Muscle of arm (tissue), 1 donor: ENCODE measurements at regions not wholly inside any gene's neighbourhood (a gene's known extent, or its start where the extent isn't known, plus 50 kb on each side); places are given as distances from the start of the nearest gene placed in this dataset.

Source experiments
- DNase-seq: peaks from one replicate; pipeline ENCODE4 v3.0.0-alpha.2; 2013

DNA sequence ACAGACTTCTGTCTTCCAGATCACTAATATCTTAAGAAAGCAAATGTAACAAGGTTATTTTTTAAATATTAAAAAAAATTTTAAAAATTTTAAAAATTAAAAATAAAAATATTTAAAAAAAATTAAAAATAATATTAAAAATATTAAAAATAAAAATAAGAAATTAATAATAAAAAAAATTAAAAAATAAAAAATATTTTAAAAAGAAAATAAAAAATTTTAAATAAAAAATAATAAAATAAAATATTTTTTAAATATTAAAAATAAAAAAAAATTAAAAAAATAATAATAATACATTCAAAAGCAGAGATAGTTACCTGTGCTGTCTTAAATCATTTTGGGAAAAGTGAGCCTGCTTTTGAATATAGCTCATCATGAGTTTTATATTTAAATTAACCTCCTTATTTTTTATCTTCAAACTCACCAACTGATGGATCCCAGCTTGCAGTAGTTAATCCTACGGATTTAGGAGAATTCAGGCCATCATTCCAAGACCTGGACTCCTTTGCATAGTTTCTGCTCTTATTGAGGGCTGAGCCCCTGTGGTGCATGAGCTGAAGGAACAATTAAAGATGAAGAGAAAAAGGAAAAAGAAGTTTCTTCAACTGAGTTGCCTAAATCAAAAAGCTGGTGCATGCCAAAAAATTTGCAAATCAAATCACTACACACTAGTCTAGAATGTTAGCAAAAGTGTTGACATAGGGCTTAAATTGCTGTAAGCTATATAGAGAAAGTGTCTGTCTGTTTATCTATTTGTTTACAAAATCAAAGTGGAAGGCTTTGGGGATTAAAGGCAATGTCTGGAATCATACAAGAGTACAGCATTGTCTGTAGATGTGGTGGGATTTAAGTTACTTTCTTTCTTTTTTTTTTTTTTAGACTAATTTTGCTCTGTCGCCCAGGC, 50.5 kb upstream of the ZNF438 start:
- no peak for DNase-seq

DNA sequence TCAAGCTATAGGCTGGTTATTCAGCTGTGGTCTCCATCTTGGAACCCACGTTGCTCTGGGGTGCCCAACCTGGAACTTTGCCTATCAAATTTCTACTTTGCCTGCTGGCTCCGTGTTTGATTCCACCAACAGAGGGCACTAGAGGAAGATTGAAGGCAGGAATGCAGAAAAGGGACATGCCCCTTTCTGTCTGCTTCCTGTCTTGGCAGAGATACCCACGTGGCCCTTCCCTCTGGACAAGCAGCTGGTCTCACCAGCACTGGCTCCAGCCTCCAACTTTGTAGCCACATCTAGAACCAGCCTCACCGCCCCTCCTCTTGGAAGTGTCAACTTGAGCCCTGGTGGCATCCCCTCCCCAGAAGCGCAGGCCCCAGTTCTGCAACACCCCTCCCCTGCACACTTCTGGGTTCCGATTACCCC, 52.1 kb upstream of the ZNF438 start:
- no peak for DNase-seq

DNA sequence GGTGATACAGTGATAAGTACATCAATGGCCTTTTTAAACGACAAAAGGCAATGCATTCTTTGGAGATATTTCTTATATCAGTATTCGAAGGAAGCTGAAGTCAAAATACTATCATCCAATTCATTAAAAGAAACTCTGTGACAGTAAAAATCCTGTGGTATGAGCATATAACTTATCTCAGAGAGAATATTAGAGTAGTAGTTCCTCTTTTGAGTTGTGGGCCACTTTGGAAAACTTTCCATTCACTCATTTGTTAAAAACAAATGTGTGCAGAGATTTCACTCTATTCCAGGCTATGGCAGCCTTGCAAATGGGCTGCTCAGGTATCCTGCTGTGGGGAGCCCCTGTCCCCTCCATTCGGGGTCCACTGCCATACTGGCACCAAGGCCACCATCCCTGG, 55.3 kb upstream of the ZNF438 start:
- DNase-seq = no peak

DNA sequence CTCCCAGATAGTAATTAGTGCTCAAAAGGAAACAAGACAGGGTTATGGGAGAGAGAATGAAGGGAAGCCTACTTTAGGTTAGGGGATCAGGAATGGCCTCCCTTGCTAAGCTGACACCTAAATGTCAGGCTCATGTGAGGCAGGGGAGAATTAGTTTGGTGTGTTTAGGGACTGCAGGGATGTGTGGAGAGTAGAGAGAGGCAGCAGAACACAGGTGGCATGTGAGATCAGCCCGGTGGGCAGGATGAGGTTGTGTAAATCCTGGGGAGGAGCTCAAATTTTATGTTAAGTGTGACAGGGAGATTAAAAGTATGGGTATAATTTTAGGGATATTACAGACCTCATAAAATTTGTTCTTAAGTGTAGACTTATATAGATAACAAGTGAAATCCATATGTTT, 56.2 kb upstream of the ZNF438 start:
- no peak for DNase-seq

DNA sequence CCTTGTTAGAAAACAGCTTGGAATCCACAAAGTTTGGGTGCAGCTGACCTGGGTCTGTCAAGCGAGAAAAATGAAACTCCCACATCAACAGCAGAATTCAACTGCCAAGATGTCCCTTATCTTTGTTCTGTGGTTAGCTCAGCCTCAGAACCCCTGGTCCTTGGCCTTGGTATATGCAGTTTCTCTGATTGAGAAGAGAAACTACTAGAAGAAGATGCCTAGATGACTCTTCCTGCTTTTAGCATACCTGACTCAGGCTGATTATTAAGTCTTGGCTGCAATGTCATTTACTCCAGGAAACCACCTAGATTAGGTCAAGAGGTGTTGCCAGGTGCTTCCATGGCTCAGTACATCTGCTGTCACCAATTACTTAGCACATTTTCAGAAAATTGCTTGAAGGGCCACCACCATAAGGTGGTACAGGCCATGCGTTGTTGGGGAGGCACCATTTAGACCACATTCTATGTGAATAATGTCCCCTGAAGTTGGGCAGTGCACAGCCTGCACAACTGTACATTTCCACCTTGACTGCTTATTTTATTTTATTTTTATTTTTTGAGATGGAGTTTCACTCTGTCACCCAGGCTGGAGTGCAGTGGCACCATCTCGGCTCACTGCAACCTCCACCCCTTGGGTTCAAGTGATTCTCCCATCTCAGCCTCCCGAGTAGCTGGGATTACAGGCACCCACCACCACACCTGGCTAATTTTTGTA, 59.4 kb upstream of the ZNF438 start:
- DNase-seq = no peak

DNA sequence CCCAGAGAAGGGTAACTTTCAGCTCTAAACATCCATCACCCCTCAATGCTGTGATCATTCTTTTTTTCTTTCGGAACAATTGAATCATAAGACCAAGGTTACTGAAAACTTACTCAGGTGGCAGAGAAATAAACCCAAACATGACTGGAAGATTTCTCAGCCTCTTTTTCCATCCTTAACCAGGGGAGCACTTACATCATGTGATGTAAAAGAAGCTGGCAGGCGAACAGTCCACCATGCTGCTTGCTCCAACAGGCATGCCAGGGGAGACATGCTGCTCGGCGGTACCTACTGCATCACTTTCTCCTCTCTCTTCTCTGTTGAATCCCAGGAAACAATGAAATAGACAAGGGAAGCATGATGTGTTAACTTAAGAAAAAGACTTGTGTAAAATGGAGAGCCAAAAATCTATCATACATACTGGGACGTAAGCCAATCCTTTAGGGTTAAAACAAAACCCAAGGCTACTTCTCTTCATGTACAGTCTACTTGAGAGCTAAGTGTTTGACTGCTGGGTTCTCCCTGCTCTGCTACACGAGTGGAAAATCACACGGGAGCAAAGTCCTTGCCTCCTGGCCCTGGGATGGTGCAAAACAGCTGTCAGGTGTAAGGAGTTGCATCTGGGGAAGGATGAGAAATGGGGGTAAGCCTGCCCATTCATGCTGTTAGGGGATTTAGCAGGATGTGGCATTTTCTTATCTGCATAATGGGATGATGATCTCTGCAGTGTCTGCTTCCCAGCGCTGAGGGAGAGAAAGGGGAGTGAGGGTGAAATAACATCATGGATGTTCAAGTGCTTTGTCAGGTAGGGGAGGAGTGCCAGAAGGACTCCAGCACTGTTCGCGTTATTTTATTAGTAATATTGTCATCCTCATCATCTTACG, 64.3 kb upstream of the ZNF438 start:
- DNase-seq = no peak

DNA sequence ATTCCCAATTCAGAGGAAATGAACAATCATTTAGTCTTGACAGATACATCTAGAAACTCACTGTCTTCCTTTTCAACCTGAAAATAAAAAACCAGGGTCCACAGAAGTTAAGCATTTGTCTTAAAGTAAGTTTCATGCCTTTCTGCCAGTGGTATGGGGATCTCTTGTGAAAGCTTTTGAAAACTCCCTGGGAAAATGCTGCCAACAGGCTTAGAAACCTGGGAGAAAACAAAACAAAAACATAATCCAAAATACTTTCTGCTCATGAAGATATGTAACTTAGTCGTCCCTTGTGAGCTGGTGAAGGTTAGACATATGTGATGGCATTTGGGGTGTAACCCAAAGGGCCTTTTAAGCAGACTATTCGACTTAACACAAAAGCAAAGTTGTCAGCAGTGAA, 66.4 kb upstream of the ZNF438 start:
- peak; percentile 48 for DNase-seq

DNA sequence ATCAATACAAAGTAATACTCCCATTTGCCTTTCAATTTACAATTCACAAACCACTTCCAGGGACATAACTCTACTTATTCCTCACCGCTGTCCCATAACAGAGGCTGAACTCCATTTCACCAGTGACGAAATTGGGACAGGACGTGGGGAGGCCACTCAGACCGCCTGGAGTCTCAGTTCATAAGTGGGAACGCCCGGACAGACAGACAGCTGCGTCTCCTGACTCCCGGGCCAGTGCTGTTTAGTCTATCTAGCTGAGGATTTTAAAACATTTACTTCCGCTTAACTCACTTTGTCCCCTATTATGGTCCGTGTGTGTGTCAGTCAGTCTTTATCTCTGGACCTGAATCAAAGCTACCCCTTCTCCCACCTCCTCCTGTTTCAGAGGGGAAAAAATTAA, 67.4 kb upstream of the ZNF438 start:
- DNase-seq = peak; percentile 31

DNA sequence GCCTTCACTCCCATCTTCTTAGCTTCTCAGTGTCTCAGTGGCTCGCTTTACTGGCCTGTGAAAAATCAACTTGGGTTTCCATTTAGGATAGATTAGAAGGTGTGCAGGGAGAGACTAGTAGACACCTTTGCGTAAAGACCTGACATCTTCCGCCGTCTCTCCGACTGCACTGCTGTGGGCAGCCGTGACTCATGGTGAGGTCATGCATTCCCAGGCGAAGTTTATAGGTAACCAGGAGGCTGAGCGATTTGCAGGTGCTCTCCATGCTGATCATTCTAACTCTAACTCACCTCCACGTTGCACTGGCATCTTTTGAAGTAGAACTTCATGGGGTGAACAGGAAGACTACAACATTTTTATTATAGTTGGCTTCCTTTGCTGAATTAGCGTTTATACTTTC, 68.0 kb upstream of the ZNF438 start:
- DNase-seq = no peak

DNA sequence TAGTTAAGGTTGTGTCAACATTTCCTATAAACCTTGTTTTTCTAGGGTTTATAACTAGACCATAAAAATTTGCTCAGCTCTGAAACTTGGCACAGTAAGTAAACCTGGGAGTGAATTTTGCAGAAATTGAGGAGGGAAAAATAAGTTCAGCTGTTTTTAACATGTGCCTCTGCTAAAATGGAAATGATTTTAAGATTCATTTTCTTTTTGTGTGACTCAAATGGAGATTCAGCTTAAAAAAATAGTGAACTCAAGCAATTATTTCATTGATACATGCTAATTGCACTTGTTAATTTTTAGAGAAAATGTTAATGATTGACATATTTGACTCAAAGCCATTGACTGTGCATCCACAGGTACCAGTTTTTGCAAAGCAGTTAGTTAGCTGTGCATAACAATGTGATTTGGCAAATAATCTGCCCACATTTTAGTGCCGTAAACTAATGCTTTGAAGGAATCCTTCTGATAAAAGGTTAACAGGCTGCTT, 68.5 kb upstream of the ZNF438 start:
- no peak for DNase-seq

DNA sequence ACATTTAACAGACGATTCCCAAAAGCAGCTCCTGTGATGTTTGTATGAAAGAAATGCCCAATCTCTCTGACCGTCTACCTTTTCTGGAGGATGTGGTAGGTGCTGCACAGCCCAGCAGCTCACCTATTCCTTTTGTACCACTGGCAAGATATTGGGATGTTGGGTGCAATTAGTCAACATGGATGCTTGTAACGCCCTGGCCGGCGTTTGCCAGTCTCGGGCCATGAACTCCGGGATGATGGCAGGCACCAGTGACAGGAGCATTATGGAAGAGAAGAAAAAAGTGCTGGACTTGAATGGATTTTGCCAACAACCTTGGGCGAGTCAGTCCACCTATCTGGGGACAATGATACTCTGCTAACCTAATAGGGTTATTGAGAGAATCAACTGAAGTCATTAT, 69.0 kb upstream of the ZNF438 start:
- no peak for DNase-seq

DNA sequence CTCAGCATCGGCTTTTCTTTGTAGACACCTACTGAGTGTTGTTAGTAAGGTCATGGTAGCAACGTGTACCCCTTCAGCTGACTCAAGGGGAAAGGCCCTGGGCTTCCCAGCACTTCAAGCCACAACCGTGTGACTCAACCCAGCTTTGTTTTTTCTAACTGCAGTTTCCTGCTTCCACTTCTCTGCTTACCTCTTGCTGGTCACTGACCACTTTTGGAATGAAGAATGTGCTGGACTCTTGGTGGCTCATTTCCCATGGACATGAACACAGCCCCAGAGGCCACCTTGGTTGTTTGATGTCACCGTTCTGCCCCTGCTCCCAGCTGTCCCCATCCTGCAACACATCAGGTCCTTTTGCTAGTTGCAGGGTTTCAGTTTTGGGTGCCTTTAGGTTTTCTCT, 69.5 kb upstream of the ZNF438 start:
- DNase-seq = no peak

DNA sequence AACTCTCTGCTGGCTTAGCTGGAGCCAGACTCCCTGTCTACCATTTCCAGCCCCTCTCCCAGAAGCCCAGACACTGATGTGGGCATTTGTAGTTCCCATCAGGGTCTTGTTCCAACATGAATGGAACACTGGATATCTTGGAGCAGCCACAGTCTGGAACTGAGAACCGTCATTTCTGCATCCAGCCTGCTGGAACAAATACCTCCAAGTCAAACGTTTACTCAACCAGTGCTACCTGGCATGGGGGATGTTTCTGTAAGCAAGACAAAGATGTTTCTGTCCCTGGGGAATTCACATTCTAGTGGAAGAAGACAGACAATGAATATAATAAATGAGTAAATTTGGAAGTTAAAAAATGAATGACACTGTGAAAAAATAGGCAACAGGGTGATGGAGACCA, 70.8 kb upstream of the ZNF438 start:
- DNase-seq = no peak

DNA sequence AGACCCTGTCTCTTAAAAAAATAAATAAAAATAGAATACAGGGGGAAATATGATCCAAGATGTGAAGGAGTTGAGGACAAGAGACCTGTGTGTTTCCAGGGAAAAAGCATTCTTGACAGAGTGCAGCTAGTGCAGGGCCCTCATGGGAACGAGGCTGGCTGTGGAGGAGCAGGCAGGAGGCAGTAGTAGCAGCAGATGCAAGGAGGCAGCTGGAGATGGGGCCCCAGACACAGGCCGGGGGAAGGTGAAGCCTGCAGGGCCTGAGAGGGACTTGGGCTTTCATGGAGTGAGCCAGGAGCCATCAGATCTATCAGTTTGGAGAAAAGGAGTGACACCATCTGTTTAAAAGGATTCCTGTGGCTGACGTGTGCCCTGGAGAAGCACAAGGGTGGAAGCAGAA, 71.4 kb upstream of the ZNF438 start:
- peak; percentile 43 for DNase-seq

DNA sequence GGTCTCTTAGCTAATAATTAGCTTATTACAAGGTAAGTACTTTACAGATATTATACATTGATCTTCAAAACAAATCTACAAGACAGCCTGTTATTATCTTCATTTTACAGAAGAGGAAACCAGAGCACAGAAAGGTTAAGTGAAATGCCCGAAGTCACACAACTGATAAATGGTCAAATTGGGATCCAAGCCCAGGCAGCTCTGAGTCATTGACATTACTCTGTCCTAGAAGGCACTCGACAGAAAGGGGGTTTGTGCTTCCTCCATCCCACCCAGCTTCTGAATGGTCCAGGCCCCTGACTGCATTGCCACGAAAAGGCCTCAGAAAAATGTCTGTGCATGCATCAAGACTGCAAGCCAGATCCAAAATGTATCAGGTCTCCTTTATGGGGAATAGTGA, 81.3 kb upstream of the ZNF438 start:
- DNase-seq = no peak

DNA sequence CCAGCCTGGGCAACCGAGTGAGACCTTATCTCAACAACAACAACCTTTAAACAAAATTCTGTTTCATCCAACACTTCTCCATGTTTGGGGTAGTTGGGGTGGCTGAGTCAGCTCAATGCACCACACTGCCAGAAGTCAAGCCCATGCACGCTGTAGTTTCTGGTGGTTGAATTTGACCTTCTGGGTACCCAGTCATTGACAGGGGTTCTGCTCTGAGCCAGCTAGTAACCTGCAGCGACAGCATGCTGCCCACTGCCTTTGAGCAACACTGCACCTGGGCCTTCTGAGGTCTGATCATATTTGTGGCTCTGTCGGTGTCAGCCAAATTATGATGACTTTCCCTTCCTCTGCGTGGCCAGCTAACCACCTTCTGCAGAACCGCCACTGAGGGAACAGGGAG, 84.6 kb upstream of the ZNF438 start:
- DNase-seq = no peak

DNA sequence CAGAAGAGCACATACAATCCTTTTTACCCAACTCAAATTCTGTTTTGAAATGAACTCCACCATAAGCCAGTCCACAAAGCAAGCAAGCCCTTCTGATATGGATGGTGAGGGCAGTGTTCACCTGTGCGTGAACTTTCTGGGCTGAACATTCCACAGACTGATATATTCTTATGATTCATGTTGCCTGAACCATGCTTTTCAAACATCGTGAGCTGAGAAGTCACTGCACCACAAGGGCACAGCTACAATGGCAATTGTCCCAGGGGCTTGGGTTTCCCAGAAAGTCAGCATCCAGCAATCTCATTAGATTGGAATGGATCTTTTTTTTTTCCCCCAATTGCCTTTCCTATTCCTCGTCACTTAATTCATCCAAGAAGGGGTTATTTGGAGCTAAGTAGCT, 86.9 kb upstream of the ZNF438 start:
- no peak for DNase-seq

DNA sequence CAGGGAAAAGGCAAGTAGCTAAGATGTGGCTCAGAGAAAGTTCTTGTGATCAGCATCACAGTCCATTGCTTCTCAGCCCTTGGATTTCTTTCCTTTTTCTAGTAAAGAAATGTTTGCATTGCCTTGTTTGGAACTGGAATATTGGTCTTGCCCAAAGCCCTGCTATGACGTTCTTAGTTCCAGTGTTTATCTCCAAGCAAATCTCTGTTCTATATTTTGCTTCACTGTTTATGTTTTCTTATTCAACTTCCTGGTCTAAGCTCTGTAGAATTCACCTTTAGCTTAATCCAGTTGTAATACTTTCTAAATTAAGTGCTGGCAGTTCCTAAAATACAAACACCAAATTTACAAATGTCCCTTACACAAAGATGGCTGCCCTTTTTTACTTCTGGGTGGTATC, 88.7 kb upstream of the ZNF438 start:
- DNase-seq = no peak

DNA sequence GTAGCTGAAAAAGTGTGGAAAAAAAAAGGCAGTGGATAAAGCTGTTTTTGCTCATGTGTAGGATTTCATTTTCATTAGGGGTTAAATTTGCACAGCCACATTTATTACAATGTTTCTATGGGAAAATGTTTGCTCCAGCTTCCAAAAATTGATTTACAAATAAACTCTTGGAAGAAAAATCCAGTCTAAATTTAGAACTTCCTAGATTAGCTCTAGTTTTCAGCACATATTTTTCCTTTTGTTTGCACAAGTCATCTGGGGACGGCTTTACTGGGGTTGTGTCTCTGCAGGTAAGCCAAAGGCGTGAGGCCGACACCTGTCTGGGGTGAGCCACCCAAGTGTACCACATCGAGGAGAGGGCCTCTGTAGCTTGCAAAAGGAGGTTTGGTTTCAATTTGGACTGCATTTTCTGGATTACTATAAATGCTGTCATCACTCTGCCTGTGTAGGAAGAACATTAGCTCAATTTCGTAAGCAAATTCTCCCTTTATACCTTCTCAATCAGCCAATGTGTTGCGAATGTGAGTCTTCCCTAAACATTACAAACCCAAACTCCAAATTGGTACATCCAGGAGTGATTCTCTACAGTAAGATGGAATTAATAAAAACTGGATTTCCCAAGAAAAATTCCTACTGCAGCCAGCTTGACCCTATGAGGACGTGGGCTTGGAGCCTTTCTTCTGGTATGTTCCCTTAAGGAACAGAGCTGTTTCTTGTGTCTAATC, 89.5 kb upstream of the ZNF438 start:
- no peak for DNase-seq

DNA sequence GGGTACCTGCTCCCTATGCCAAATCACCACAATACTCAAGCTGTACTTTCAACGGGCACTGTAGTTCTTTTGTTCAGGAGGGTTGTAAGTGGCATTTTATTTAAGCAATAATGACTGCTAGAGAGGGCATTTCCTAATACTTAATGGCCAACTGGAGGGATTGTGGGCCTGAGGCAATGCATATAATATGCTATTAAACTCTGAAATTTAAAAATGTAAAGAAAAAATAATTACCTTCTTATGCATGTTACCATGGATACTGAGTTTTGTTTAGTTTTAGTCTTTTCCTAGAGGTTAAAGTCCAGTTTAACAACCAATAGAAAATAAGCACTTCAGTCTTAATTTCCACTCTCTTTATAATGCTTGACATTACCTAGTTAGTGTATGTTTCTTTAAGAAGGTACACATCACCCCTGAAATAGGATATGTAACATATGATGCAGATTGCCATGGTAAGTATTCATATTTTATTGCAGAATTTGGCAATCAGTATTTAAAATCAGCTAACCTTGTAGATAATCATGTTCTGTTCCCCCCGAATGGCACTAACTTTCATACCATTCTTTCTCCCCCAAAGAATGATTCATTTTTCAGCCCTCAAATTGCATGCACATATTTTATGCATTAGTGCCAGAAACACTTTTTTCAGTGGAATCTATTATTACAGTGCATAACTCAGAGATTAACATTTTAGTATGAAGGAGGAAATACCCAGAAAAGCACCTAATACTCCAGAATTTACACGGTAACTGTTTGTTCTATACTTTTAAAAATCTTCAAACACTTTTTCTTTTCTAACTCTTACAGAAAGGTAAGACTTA, 90.3 kb upstream of the ZNF438 start:
- DNase-seq = no peak

DNA sequence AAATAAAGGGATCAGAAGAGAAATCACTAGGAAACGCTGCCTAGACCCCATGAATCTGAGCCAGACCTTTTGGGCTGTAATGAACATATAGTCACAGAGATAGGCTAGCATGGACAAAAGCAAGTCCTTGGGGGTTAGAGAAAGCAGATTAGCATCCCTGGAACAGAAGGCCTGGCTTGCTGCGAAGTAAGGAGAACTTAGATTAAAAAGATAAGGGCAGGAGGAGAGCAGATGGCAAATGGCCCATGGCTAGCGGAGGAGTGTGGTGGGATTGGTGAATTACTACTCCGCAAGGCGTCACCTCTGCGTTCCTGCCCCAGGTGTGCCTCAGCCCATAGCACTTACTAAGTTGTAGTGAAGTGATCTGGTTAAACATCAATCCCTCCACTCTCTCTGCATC, 92.3 kb upstream of the ZNF438 start:
- no peak for DNase-seq
